ENCODE measurements at regions not wholly inside any gene's neighbourhood (a gene's known extent, or its start where the extent isn't known, plus 50 kb on each side); places are given as distances from the start of the nearest gene placed in this dataset.

DNA sequence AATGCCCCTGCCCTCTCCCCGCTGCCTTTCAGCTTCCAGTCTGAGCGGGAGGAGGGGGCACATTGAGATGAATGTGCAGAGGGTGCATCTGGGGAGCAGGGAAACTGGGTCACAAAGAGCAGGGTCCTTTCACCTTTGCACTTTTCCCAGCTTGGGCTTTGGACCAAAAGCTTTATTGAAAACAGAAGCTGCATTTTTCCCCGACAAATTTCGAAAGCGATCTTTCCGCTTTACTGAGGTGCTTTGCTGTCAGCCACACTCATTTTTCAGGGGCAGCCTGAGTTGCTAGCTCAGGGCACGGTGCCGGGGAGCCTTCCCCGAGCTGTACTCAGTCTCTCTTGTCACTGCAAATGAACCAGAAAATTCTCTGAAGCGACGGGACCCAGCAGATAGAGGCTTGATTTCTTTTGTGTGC, 283.7 kb upstream of the SOX4 start:
- TF ChIP-seq, protein P1, sequence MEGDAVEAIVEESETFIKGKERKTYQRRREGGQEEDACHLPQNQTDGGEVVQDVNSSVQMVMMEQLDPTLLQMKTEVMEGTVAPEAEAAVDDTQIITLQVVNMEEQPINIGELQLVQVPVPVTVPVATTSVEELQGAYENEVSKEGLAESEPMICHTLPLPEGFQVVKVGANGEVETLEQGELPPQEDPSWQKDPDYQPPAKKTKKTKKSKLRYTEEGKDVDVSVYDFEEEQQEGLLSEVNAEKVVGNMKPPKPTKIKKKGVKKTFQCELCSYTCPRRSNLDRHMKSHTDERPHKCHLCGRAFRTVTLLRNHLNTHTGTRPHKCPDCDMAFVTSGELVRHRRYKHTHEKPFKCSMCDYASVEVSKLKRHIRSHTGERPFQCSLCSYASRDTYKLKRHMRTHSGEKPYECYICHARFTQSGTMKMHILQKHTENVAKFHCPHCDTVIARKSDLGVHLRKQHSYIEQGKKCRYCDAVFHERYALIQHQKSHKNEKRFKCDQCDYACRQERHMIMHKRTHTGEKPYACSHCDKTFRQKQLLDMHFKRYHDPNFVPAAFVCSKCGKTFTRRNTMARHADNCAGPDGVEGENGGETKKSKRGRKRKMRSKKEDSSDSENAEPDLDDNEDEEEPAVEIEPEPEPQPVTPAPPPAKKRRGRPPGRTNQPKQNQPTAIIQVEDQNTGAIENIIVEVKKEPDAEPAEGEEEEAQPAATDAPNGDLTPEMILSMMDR (IDR thresholded peaks at IDR 0.05), result no peak
- TF ChIP-seq POLR2AphosphoS5 (IDR thresholded peaks at IDR 0.05; ENCODE audit: insufficient read depth in 1 of 2, low read depth in 1 of 2) (no peak), POLR2A (IDR thresholded peaks at IDR 0.05) (no peak)
